NCI-H2227 (cell line): ENCODE measurements at regions not wholly inside any gene's neighbourhood (a gene's known extent, or its start where the extent isn't known, plus 50 kb on each side); places are given as distances from the start of the nearest gene placed in this dataset.

ENCODE experiments used
- DNase-seq: peaks from one replicate; lab custom pipeline; 2025; ENCODE audit not compliant: unreplicated experiment; lab: John Stamatoyannopoulos, UW

GRCh38 chr14:101024686-101025085 lies 121.2 kb upstream of the RTL1 start:
- DNase-seq = no peak

GRCh38 chr14:101025131-101025530 lies 121.6 kb upstream of the RTL1 start:
- no peak for DNase-seq

GRCh38 chr14:101025696-101026095 lies 122.2 kb upstream of the RTL1 start:
- DNase-seq = no peak

GRCh38 chr14:101026341-101026740 lies 122.8 kb upstream of the RTL1 start:
- no peak for DNase-seq

- no peak for DNase-seq
These were observed 123.8 kb upstream of the RTL1 start for GRCh38 chr14:101027291-101027690.

GRCh38 chr14:101027966-101028365 lies 124.4 kb upstream of the RTL1 start:
- DNase-seq = no peak

- DNase-seq = no peak
These were observed 125.6 kb upstream of the RTL1 start for GRCh38 chr14:101028971-101029667.

- DNase-seq = no peak
These were observed 126.3 kb upstream of the RTL1 start for GRCh38 chr14:101029668-101030290.

- no peak for DNase-seq
These were observed 127.1 kb upstream of the RTL1 start for GRCh38 chr14:101030586-101030985.

GRCh38 chr14:101031186-101031585 lies 127.7 kb upstream of the RTL1 start:
- DNase-seq = no peak

GRCh38 chr14:101031721-101032120 lies 128.2 kb upstream of the RTL1 start:
- DNase-seq = no peak

GRCh38 chr14:101032433-101032832 lies 128.9 kb upstream of the RTL1 start:
- no peak for DNase-seq

- no peak for DNase-seq
These were observed 129.5 kb upstream of the RTL1 start for GRCh38 chr14:101033006-101033405.

GRCh38 chr14:101033446-101034165 lies 130.1 kb upstream of the RTL1 start:
- no peak for DNase-seq

- DNase-seq = no peak
These were observed 131.5 kb upstream of the RTL1 start for GRCh38 chr14:101034986-101035385.

GRCh38 chr14:101035466-101036225 lies 132.1 kb upstream of the RTL1 start:
- DNase-seq = no peak

- no peak for DNase-seq
These were observed 133.7 kb upstream of the RTL1 start for GRCh38 chr14:101037021-101037817.

- no peak for DNase-seq
These were observed 135.7 kb upstream of the RTL1 start for GRCh38 chr14:101039031-101039754.

GRCh38 chr14:101039755-101040138 lies 136.2 kb upstream of the RTL1 start:
- no peak for DNase-seq
